Gastrocnemius medialis (tissue), 4 donors: ENCODE measurements at regions not wholly inside any gene's neighbourhood (a gene's known extent, or its start where the extent isn't known, plus 50 kb on each side); places are given as distances from the start of the nearest gene placed in this dataset.

ENCODE experiments used
- ATAC-seq, 2 donors: fragments of 150-250 bp; one replicate each; pipeline ENCODE4 v1.9.1; 2016
- DNase-seq, 2 donors: peaks; one replicate each; pipeline ENCODE4 v3.0.0-alpha.2; 2019
- H3K27ac ChIP-seq, 4 donors: fragments of 200-600 bp; sonication (generic); 1 replicate in 1 of 4; 2 replicates in 3 of 4; pipeline ENCODE4 v1.5.1; 2016 to 2018; ENCODE audit warnings: mild to moderate bottlenecking in 2 of 4, moderate library complexity in 1 of 4
- H3K27me3 ChIP-seq, 3 donors: fragments of 200-600 bp; sonication (generic) in 2 of 3; 1 replicate in 1 of 3; 2 replicates in 2 of 3; pipeline versions ENCODE4 v1.5.1 to v1.6.0; 2016 to 2019; ENCODE audit warnings: mild to moderate bottlenecking in 1 of 3, moderate library complexity in 1 of 3
- H3K36me3 ChIP-seq, 2 donors: fragments of 200-600 bp; sonication (generic) in 1 of 2; one replicate each; pipeline ENCODE4 v1.5.1; 2017 to 2018
- H3K4me1 ChIP-seq, 2 donors: fragments of 200-600 bp; sonication (generic) in 1 of 2; one replicate each; pipeline ENCODE4 v1.5.1; 2016 to 2017; ENCODE audit warnings: mild to moderate bottlenecking in 2 of 2
- H3K4me3 ChIP-seq, 4 donors: fragments of 200-600 bp; sonication (generic) in 3 of 4; 1 replicate in 1 of 4; 2 replicates in 3 of 4; pipeline ENCODE4 v1.5.1; 2016 to 2019; ENCODE audit warnings: mild to moderate bottlenecking in 2 of 4
- H3K9me3 ChIP-seq, 3 donors: fragments of 200-600 bp; sonication (generic) in 2 of 3; 1 replicate in 1 of 3; 2 replicates in 2 of 3; pipeline ENCODE4 v1.5.1; 2016 to 2019
- POLR2A ChIP-seq, 2 donors: fragments of 450-650 bp; IDR thresholded peaks; one replicate each; pipeline ENCODE4 v1.6.1; 2017; ENCODE audit warnings: antibody characterized with exemption in 2 of 2, mild to moderate bottlenecking in 2 of 2, moderate library complexity in 2 of 2
- in situ Hi-C, 4 donors: fragments of 200-750 bp; cut with MboI; loops; one replicate each; pipeline versions ENCODE4 v1.15.0 to v1.8.0; 2017; ENCODE audit warnings: low sequenced_read_pairs in 4 of 4
- intact Hi-C: fragments of 100-400 bp; cut with DNase I; formaldehyde crosslinking; loops from one replicate; pipeline ENCODE4 v1.15.1; 2023; ENCODE audit warnings: low total_unique reads
- TF ChIP-seq, protein P1 (sequence below), 5 experiments: fragments of 450-650 bp in 3 of 5; fragments of 200-600 bp in 2 of 5; sonication (generic) in 2 of 5; IDR thresholded peaks in 4 of 5; conservative IDR thresholded peaks in 1 of 5; 1 replicate in 4 of 5; 2 replicates in 1 of 5; pipeline ENCODE4 v1.5.1; 2016 to 2019; ENCODE audit warnings: antibody characterized with exemption in 5 of 5, mild to moderate bottlenecking in 3 of 5, moderate library complexity in 3 of 5

DNA sequence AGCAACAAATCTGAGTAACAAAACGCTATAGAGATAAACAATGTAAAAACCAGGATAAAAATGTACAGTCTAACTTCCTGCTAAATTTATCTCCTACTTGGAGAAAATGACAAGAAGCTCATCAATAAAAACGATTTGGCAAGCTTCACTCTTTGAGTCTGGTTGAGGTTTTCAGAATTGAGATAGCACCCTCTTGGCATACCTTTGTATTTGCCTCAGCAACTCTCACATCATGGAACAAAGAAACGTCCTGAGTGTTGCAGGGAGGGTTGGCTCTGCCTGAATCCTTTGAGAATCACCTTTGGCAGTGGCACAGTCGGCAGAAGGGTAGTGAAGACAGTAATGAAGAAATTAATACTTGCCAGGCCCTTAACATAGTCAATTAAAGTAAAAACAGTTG is 430.6 kb downstream of the GRB14 start:
- ATAC-seq (no peak), DNase-seq (no peak)
- intact Hi-C loops (no loop called here), in situ Hi-C loops (no loop called here)
- Histone ChIP-seq H3K27ac (no peak overlapping the region), H3K4me3 (no peak overlapping the region), H3K4me1 (no peaks in the 10 kb centered on the region), H3K9me3 (no peaks in the 10 kb centered on the region), H3K27me3 (no peaks in the 10 kb centered on the region), H3K36me3 (no peaks in the 10 kb centered on the region)
- TF ChIP-seq, protein P1, sequence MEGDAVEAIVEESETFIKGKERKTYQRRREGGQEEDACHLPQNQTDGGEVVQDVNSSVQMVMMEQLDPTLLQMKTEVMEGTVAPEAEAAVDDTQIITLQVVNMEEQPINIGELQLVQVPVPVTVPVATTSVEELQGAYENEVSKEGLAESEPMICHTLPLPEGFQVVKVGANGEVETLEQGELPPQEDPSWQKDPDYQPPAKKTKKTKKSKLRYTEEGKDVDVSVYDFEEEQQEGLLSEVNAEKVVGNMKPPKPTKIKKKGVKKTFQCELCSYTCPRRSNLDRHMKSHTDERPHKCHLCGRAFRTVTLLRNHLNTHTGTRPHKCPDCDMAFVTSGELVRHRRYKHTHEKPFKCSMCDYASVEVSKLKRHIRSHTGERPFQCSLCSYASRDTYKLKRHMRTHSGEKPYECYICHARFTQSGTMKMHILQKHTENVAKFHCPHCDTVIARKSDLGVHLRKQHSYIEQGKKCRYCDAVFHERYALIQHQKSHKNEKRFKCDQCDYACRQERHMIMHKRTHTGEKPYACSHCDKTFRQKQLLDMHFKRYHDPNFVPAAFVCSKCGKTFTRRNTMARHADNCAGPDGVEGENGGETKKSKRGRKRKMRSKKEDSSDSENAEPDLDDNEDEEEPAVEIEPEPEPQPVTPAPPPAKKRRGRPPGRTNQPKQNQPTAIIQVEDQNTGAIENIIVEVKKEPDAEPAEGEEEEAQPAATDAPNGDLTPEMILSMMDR (IDR thresholded peaks at IDR 0.05 in 4 of 5, conservative IDR thresholded peaks at IDR 0.05 in 1 of 5) = no peak
- no peak for TF ChIP-seq POLR2A (IDR thresholded peaks at IDR 0.05)

DNA sequence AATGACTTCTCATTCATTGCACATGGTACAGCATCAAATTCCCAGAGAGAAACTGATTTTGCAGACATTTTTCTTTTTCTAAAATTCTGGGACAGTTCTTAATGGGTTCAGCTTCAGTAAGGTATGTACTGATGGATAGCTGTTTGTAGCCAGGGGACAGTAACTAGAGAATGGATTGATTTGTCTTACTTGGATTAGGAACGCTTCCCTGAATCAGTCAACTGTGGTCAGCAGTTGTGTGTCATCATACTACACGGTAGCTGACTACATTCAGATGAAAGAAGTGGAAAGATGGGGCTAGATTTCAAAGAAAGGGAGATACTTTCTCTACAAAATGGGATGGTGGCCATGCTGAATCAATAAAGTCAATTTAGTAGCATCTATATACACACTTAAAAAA is 431.4 kb downstream of the GRB14 start:
- DNase-seq (no peak), ATAC-seq (no peak)
- in situ Hi-C loops (no loop called here), intact Hi-C loops (no loop called here)
- TF ChIP-seq POLR2A (IDR thresholded peaks at IDR 0.05) = no peak
- TF ChIP-seq, protein P1 (IDR thresholded peaks at IDR 0.05 in 4 of 5, conservative IDR thresholded peaks at IDR 0.05 in 1 of 5) = no peak
- no peaks in the 10 kb centered on the region for H3K27me3 ChIP-seq
- no peak overlapping the region for H3K27ac ChIP-seq
- no peaks in the 10 kb centered on the region for H3K4me1 ChIP-seq
- H3K4me3 ChIP-seq = no peak overlapping the region
- no peaks in the 10 kb centered on the region for H3K9me3 ChIP-seq
- no peaks in the 10 kb centered on the region for H3K36me3 ChIP-seq

DNA sequence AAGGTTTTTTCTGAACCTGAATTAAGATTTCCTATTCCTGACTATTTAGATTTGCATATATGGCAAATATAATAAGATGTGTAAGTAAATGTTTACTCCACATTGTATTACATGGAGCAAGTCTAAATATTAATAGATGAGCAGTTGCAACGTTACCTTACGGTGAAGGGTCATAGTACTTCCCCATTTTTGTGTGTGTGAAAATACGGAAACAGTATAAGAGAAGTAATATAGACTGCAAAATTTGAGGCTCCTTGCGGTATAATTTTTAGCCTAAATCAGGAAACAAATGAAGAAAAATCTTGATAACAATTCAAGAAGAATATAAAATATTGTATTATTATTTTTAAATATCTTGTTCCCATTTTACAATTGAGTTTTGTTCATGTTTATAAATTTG is 434.2 kb downstream of the GRB14 start:
- H3K9me3 ChIP-seq = no peaks in the 10 kb centered on the region
- H3K27me3 ChIP-seq = no peaks in the 10 kb centered on the region
- H3K36me3 ChIP-seq = no peaks in the 10 kb centered on the region
- intact Hi-C loops = no loop called here
- no peak overlapping the region for H3K4me3 ChIP-seq
- ATAC-seq (no peak), DNase-seq (no peak)
- no peak overlapping the region for H3K27ac ChIP-seq
- in situ Hi-C loops = no loop called here
- TF ChIP-seq, protein P1 (IDR thresholded peaks at IDR 0.05 in 4 of 5, conservative IDR thresholded peaks at IDR 0.05 in 1 of 5) = no peak
- no peaks in the 10 kb centered on the region for H3K4me1 ChIP-seq

DNA sequence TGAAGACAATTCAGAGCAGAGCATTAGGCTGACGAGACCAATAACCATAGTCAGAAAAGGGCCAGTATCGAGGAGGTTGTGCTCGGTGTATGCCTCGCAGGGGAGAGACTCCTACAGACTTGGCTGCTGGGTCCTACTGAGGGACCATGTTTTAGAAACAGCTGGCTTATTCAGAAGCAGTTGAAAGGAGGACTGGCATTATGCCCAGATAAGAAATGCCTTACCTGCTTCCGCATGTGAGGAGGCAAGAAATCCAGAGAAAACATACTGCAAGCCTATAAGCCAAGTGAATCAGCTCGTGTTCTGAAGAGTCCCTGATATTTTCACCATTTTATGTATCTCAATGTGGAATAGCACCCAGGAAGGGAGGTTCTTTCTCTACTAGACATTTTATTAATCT is 434.7 kb downstream of the GRB14 start:
- no peaks in the 10 kb centered on the region for H3K27me3 ChIP-seq
- no peak for ATAC-seq
- TF ChIP-seq, protein P1 (IDR thresholded peaks at IDR 0.05 in 4 of 5, conservative IDR thresholded peaks at IDR 0.05 in 1 of 5) = no peak
- no peak for TF ChIP-seq POLR2A (IDR thresholded peaks at IDR 0.05)
- no peak for DNase-seq
- H3K4me3 ChIP-seq = no peak overlapping the region
- in situ Hi-C loops = no loop called here
- no peaks in the 10 kb centered on the region for H3K4me1 ChIP-seq
- intact Hi-C loops = no loop called here
- H3K36me3 ChIP-seq = no peaks in the 10 kb centered on the region
- no peaks in the 10 kb centered on the region for H3K9me3 ChIP-seq
- H3K27ac ChIP-seq = no peak overlapping the region

DNA sequence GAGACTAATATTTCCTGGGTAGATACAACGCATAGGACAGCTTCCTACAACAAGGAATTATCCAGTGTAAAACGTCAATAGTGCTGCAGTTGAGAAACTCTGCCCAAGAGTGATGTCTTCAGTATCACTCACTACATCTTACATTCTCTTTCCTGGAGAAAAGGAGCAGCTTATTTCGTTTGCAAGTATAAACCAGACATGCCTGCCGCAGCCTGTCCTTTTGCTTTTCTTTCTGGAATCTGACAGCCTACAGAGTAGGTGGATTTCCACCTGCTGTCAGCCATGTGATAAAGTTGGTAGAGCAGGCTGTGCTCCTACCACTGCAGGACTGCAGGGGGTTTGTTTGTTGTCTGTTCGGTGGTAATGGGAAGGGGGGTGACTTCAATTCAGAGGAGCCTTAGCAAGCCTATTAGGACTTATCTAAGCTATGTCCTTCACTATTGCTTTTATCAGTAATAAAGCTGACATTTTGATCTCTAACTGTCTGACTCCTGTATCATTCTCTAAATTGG is 439.1 kb downstream of the GRB14 start:
- intact Hi-C loops = no loop called here
- no peak for DNase-seq
- Histone ChIP-seq H3K9me3 (no peaks in the 10 kb centered on the region), H3K36me3 (no peaks in the 10 kb centered on the region), H3K27me3 (no peaks in the 10 kb centered on the region), H3K4me1 (no peaks in the 10 kb centered on the region), H3K4me3 (no peak overlapping the region), H3K27ac (no peak overlapping the region)
- TF ChIP-seq, protein P1 (IDR thresholded peaks at IDR 0.05 in 4 of 5, conservative IDR thresholded peaks at IDR 0.05 in 1 of 5) = no peak
- in situ Hi-C loops = no loop called here
- ATAC-seq = no peak
